Esophagus muscularis mucosa (tissue), 4 donors: ENCODE measurements at regions not wholly inside any gene's neighbourhood (a gene's known extent, or its start where the extent isn't known, plus 50 kb on each side); places are given as distances from the start of the nearest gene placed in this dataset.

Experiments used
- EP300 ChIP-seq: sonication (generic); formaldehyde crosslinking; IDR thresholded peaks from one replicate; pipeline ENCODE4 v1.6.1; 2017; ENCODE audit warnings: antibody characterized with exemption
- POLR2A ChIP-seq: fragments of 450-650 bp; IDR thresholded peaks from one replicate; pipeline ENCODE4 v1.6.1; 2017; ENCODE audit warnings: antibody characterized with exemption, moderate library complexity, mild to moderate bottlenecking, low read depth
- POLR2AphosphoS5 ChIP-seq, 2 donors: sonication (generic); formaldehyde crosslinking; IDR thresholded peaks; one replicate each; pipeline ENCODE4 v1.6.1; 2017; ENCODE audit warnings: antibody characterized with exemption in 2 of 2
- TF ChIP-seq, protein P1 (sequence below), 3 experiments: fragments of 200-600 bp in 2 of 3; fragments of 450-650 bp in 1 of 3; sonication (generic) in 2 of 3; IDR thresholded peaks; one replicate each; pipeline ENCODE4 v1.5.1; 2017 to 2019; ENCODE audit warnings: antibody characterized with exemption in 3 of 3, mild to moderate bottlenecking in 2 of 3, moderate library complexity in 1 of 3

DNA sequence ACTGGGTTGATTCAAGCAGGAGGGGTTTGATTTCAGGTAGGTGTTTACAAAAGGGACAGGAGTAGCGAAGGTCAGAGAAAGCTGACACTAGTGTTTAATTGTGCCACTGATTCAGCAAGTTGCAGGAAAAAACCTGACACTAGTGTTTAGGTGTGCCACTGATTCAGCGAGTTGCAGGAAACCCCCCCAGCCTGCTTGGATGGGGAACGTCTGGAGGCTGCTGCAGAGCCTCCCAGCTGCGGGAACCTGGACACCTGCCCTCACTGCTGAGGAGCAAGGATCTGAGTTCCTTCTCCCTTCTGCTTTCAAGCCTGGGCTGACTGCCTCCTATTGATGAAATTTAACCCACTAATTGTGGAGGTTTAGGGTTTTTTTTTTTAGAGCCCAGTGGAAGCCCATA, 84.2 kb downstream of the AVPR1A start:
- TF ChIP-seq, protein P1, sequence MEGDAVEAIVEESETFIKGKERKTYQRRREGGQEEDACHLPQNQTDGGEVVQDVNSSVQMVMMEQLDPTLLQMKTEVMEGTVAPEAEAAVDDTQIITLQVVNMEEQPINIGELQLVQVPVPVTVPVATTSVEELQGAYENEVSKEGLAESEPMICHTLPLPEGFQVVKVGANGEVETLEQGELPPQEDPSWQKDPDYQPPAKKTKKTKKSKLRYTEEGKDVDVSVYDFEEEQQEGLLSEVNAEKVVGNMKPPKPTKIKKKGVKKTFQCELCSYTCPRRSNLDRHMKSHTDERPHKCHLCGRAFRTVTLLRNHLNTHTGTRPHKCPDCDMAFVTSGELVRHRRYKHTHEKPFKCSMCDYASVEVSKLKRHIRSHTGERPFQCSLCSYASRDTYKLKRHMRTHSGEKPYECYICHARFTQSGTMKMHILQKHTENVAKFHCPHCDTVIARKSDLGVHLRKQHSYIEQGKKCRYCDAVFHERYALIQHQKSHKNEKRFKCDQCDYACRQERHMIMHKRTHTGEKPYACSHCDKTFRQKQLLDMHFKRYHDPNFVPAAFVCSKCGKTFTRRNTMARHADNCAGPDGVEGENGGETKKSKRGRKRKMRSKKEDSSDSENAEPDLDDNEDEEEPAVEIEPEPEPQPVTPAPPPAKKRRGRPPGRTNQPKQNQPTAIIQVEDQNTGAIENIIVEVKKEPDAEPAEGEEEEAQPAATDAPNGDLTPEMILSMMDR (IDR thresholded peaks at IDR 0.05): no peak
- TF ChIP-seq POLR2A: no peak
- TF ChIP-seq POLR2AphosphoS5 (IDR thresholded peaks at IDR 0.05): no peak
- TF ChIP-seq EP300: no peak
